ENCODE measurements at regions not wholly inside any gene's neighbourhood (a gene's known extent, or its start where the extent isn't known, plus 50 kb on each side); places are given as distances from the start of the nearest gene placed in this dataset.
"Not testable (repeated sequence)": the region's sequence is repeated elsewhere in the genome, so short reads cannot be mapped to it uniquely, and the experiment has no call there.

- DNase-seq (ENCODE audit: low read depth, low spot score) = no peak
Measured at GRCh38 chr17:37859451-37859850, 64.8 kb upstream of the TBC1D3K start.

GRCh38 chr17:37858391-37858790 lies 65.8 kb upstream of the TBC1D3K start:
- not testable (repeated sequence) for DNase-seq (ENCODE audit: low read depth, low spot score)

GRCh38 chr17:37856245-37856644 lies 68.0 kb upstream of the TBC1D3K start:
- DNase-seq (ENCODE audit: low read depth, low spot score) = no peak

GRCh38 chr17:37849617-37849972 lies 74.6 kb upstream of the TBC1D3K start:
- DNase-seq (ENCODE audit: low read depth, low spot score) = no peak

GRCh38 chr17:37848690-37849616 lies 75.3 kb upstream of the TBC1D3K start:
- no peak for DNase-seq (ENCODE audit: low read depth, low spot score)

GRCh38 chr17:37847811-37848331 lies 76.3 kb upstream of the TBC1D3K start:
- DNase-seq (ENCODE audit: low read depth, low spot score) = no peak

GRCh38 chr17:37847102-37847501 lies 77.1 kb upstream of the TBC1D3K start:
- DNase-seq (ENCODE audit: low read depth, low spot score) = no peak

- DNase-seq (ENCODE audit: low read depth, low spot score) = no peak
Measured at GRCh38 chr17:37844977-37845293, 79.3 kb upstream of the TBC1D3K start.

- DNase-seq (ENCODE audit: low read depth, low spot score) = peak; percentile 6
Measured at GRCh38 chr17:37844158-37844976, 79.8 kb upstream of the TBC1D3K start.

GRCh38 chr17:37842401-37842800 lies 81.8 kb upstream of the TBC1D3K start:
- no peak for DNase-seq (ENCODE audit: low read depth, low spot score)

GRCh38 chr17:37841232-37841631 lies 83.0 kb upstream of the TBC1D3K start:
- DNase-seq (ENCODE audit: low read depth, low spot score) = no peak

GRCh38 chr17:37840576-37840975 lies 83.6 kb upstream of the TBC1D3K start:
- no peak for DNase-seq (ENCODE audit: low read depth, low spot score)

GRCh38 chr17:37839196-37839978 lies 84.8 kb upstream of the TBC1D3K start:
- no peak for DNase-seq (ENCODE audit: low read depth, low spot score)

- DNase-seq (ENCODE audit: low read depth, low spot score) = no peak
Measured at GRCh38 chr17:37838276-37838675, 85.9 kb upstream of the TBC1D3K start.

- DNase-seq (ENCODE audit: low read depth, low spot score) = no peak
Measured at GRCh38 chr17:37836593-37836992, 87.6 kb upstream of the TBC1D3K start.

GRCh38 chr17:37834168-37834567 lies 89.3 kb upstream of the HNF1B start:
- no peak for DNase-seq (ENCODE audit: low read depth, low spot score)

- no peak for DNase-seq (ENCODE audit: low read depth, low spot score)
Measured at GRCh38 chr17:37833237-37833859, 88.5 kb upstream of the HNF1B start.

GRCh38 chr17:37831986-37832385 lies 87.1 kb upstream of the HNF1B start:
- DNase-seq (ENCODE audit: low read depth, low spot score) = no peak

GRCh38 chr17:37831492-37831891 lies 86.6 kb upstream of the HNF1B start:
- no peak for DNase-seq (ENCODE audit: low read depth, low spot score)

GRCh38 chr17:37830151-37830993 lies 85.5 kb upstream of the HNF1B start:
- no peak for DNase-seq (ENCODE audit: low read depth, low spot score)
